Stimulated activated naive CD8-positive, alpha-beta T cell treated with anti-CD3 and anti-CD28 coated beads, Interleukin-15, amount 100 ng/mL, for 72 hours (primary cell): ENCODE measurements at regions not wholly inside any gene's neighbourhood (a gene's known extent, or its start where the extent isn't known, plus 50 kb on each side); places are given as distances from the start of the nearest gene placed in this dataset.

Experiments used
- ATAC-seq: fragments of 150-1000 bp; cut with Tn5 transposase; 2 replicates; pipeline ENCODE4 v1.10.0; 2021; ENCODE audit warnings: mild to moderate bottlenecking, moderate library complexity
- DNase-seq, 2 donors: peaks; one replicate each; pipeline ENCODE4 v3.0.0; 2021 to 2022
- H3K27ac Mint-ChIP-seq, 2 donors: one replicate each; pipeline ENCODE4 v1.8.0; 2022; ENCODE audit warnings: mild to moderate bottlenecking in 2 of 2, mixed read lengths in 2 of 2, moderate library complexity in 2 of 2
- H3K27me3 Mint-ChIP-seq: one replicate; pipeline ENCODE4 v1.8.0; 2022; ENCODE audit warnings: mixed read lengths
- H3K4me1 Mint-ChIP-seq: one replicate; pipeline ENCODE4 v1.8.0; 2022; ENCODE audit warnings: mild to moderate bottlenecking, mixed read lengths
- H3K4me3 Mint-ChIP-seq, 2 donors: one replicate each; pipeline ENCODE4 v1.8.0; 2022; ENCODE audit warnings: mild to moderate bottlenecking in 2 of 2, mixed read lengths in 2 of 2, moderate library complexity in 1 of 2
- H3K9me3 Mint-ChIP-seq, 2 donors: one replicate each; pipeline ENCODE4 v1.8.0; 2022; ENCODE audit warnings: mixed read lengths in 2 of 2

DNA sequence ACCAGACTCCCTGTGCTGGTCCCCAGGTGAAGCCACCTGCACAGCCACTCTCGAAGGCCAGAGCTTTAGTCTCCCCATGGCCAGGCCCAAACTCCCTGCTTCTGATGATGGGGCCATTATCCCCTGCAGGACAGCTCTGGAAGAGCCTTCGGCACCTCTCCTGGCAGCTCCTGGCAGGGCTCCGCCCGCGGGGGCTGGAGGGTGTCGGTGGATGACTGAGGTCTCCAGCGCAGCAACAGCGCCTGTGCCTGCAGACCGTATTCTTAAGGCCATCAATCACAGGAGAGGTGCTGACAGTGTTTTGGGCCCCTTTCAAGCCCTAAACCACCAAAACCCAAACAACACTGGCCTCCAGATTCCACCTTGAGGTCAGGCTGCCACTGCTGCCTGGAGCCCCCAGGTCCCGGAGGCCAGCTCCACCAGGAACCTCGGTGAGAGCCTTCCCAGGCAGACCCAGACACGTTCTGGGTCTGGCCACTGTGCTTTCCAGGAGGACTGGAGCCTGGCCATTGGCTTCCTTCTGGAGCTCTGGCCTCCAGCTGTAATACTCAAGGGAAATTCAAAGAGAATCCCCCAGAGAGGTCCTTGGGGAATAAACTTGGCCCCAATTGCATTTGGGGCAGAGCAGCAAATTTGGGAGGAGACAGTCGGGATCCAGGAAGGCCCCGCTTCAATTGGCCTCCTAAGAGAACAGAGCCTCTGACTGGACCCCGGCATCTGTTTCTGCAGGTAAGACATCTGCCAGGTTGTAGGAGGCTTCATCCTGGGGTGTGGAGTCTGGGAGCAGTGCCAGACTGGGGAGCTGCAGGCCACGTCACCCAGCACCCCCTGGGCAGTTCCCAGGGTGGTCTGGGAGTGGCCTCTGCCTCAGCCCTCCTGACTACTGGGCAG, 210.6 kb upstream of the RTL1 start:
- Mint-ChIP-seq H3K27ac (peak overlapping the region in 1 of 2 donors; percentile 29), H3K9me3 (no peaks in the 10 kb centered on the region), H3K27me3 (peaks cover 4% of the 10 kb centered on the region), H3K4me1 (peaks cover under 1% of the 10 kb centered on the region), H3K4me3 (no peak overlapping the region)
- no peak for DNase-seq
- no peak for ATAC-seq

DNA sequence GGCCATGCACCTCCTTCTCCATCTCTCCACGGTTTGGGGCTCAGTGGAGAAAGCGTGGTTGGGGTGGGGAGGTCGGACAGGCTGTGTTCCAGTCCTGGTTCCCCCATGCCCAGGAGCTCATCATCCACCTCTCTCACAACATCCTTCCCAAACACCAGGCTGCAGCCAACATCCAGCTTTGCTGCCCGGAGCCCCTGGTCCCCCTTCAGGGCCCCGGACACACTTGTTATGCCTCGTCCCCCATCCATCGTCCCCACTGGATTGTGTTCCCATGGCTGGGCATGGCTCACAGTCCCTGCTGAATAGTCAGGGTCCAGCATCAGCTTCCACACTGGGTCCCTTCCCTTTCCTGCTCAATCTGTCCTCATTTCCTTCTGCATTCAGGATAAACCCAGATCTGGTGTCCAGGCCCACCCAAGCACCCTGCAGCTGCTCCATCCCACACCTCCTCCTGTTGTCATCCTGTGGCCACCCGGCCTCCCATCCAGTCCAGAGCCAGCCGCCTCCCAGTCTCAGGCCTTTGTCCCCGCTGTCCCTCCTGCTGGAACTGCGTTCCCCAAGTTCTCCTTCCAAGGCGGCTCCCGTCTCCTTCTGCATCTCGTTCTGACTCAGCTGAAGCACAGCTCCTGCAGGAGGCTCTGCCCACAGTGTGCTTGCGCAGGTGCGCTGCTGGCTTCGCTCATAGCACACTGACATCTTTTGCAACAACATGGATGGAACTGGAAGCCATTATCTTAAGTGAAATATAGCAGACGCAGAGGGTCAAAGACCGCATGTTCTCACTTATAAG, 211.4 kb upstream of the RTL1 start:
- Mint-ChIP-seq H3K4me3 (no peak overlapping the region), H3K4me1 (peaks cover 7% of the 10 kb centered on the region), H3K27me3 (peaks cover 13% of the 10 kb centered on the region), H3K9me3 (no peaks in the 10 kb centered on the region), H3K27ac (no peak overlapping the region)
- DNase-seq (no peak), ATAC-seq (no peak)

DNA sequence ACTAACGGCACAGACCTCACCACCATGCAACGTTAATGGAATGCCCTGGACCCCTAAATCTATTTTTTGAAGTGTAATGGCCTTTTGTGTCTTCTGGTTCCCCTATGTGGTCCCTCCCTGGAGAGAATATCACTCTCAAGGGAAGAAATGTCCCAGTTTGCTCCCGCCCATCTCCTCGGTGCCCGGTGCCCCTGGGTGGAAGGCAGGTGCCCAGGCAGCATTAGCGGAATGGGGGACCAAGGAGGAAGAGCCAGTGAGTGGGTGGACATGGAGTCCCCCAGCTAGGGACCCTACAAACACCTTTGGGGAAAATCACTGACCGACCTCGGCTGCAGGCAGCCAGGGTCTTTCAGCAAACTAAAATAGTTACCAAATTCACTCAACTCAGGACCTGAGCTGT, 212.1 kb upstream of the RTL1 start:
- DNase-seq: no peak
- no peak overlapping the region for H3K27ac Mint-ChIP-seq
- H3K27me3 Mint-ChIP-seq: peaks cover 16% of the 10 kb centered on the region
- peaks cover 15% of the 10 kb centered on the region for H3K4me1 Mint-ChIP-seq
- H3K4me3 Mint-ChIP-seq: no peak overlapping the region
- ATAC-seq: no peak
- no peaks in the 10 kb centered on the region for H3K9me3 Mint-ChIP-seq

DNA sequence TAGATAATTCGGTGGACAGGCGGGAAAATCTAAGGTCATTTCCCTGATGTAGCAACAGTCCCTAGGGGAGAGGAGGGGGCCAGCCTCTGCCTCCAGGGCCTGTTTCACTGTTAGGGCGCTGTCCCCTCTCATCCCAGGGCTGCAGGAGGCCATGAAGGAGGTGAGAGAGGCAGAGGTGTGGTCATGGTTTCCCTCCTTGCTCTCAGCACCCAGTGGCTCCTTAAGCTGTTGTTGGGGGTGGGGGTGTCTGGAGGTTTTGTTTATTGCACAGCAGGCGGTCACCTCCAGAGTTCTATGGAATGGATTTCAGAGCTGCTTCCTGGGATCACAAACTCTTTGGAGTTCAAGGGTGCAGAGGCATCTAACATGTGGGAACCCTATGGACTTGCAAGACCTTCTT, 212.5 kb upstream of the RTL1 start:
- no peaks in the 10 kb centered on the region for H3K9me3 Mint-ChIP-seq
- H3K4me3 Mint-ChIP-seq: no peak overlapping the region
- H3K27me3 Mint-ChIP-seq: peaks cover 16% of the 10 kb centered on the region
- ATAC-seq (no peak), DNase-seq (no peak)
- H3K27ac Mint-ChIP-seq: no peak overlapping the region
- peaks cover 19% of the 10 kb centered on the region for H3K4me1 Mint-ChIP-seq

DNA sequence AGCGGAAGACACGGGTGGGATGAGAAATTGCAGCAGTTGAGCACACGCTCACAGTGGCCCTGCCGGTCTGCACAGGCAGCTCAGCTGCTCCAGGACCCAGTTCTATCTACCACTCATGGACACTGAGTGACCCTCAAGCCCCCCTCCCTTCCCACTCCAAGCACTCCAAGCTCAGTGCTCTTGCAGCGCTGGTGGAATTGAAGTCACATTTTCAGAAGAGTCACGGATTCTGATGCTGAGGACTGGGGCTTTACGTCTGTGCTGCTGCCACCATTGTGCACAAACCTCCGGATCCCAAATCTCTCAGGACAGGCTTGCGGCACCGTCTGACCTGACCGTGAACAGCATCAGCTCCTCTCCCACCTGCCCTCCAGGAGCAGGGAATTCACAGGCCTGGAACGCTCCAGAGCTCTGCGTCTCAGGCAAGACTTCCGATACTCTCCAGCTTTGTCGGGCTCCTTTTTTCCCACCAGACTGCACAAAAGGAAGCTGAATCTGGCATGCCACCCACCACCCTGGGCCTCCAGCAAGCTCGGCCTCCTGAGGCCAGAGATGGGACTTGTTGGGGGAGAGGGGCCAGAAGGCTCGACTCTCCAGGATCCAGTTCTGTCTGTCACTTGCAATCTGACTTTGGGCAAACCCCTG, 213.1 kb upstream of the RTL1 start:
- Mint-ChIP-seq H3K9me3 (no peaks in the 10 kb centered on the region), H3K4me3 (no peak overlapping the region), H3K4me1 (peaks cover 24% of the 10 kb centered on the region), H3K27me3 (peaks cover 16% of the 10 kb centered on the region), H3K27ac (no peak overlapping the region)
- ATAC-seq: no peak
- DNase-seq: no peak

DNA sequence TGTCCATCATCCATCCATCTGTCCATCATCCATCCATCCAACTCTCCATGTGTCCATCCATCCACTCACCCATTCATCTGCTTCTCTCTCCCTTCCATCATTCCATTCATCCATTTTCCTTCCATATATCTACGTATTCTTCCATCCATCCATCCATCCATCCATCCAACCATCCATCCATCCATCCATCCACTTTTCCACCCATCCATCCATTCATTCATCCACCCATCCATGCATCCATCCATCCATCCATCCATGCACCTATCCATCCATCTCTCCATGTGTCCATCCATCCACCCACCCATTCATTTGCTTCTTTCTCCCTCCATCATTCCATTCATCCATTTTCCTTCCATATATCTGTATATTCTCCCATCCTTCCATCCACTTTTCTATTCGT, 214.0 kb upstream of the RTL1 start:
- peaks cover 16% of the 10 kb centered on the region for H3K27me3 Mint-ChIP-seq
- H3K27ac Mint-ChIP-seq: no peak overlapping the region
- H3K4me1 Mint-ChIP-seq: peaks cover 25% of the 10 kb centered on the region
- DNase-seq (no peak), ATAC-seq (no peak)
- no peaks in the 10 kb centered on the region for H3K9me3 Mint-ChIP-seq
- H3K4me3 Mint-ChIP-seq: no peak overlapping the region

DNA sequence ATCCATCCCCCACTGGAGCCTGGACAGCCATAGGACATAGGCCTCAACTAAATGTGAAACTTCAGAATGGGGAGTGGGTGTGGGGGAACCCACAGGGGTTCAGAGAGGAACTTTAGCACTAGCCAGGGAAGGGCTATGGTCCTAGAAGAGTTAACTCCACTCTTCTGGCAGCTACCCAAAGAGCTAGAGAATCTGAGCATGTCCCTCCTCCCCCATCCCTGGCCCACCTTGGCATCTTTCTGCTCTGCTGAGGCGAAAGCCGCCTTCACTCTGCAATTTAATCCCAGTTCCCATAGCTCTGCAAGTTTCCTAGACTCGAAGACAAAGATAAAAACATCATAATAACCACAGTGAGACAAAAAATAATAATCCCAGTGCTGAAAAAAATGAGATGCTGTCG, 214.7 kb upstream of the RTL1 start:
- no peak overlapping the region for H3K4me3 Mint-ChIP-seq
- ATAC-seq (no peak), DNase-seq (no peak)
- H3K4me1 Mint-ChIP-seq: peaks cover 25% of the 10 kb centered on the region
- no peak overlapping the region for H3K27ac Mint-ChIP-seq
- H3K9me3 Mint-ChIP-seq: no peaks in the 10 kb centered on the region
- H3K27me3 Mint-ChIP-seq: peaks cover 16% of the 10 kb centered on the region

DNA sequence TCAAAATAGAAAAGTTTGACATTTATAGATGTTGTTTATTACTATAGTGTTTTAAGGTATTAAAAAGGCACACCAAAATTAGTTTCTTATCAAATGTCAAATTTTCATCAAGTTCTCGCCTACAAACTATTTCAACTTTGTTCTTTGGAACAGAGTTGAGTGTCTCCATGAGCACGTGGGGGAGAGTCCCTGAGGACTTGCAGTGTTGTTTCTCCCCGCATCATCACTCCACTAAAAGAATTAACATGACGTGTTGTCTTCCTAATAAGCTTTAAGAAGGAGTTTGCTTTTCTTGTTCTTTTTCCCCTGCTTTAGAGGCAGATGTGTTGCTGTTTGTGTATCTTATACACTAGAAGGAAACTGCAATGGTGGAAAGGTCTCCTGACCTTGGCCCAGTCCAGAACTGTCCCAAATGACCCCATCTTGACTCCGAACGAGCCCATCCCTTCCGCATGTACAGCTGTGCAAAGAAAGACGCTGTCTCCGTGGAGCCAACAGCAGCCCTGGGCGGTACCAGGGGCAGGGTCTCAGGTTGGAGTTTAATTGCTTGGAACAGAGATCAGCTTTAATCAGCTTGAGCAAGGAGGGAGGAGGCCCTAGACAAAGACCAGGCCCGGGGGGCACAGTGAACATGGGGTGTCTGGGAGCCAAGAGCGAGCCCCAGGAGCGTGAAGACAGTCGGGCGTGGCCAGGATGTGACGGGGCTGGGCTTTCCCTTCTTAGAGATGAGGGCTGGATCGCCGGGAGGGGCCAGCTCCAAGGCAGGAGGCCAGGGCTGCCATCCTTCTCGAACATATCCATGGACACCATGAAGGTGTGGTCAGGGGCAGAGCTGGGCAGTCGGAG, 215.4 kb upstream of the RTL1 start:
- no peak for DNase-seq
- Mint-ChIP-seq H3K27me3 (peaks cover 16% of the 10 kb centered on the region), H3K9me3 (no peaks in the 10 kb centered on the region), H3K27ac (no peak overlapping the region), H3K4me1 (peaks cover 25% of the 10 kb centered on the region), H3K4me3 (peak overlapping the region in 1 of 2 donors; percentile 7)
- ATAC-seq: no peak

DNA sequence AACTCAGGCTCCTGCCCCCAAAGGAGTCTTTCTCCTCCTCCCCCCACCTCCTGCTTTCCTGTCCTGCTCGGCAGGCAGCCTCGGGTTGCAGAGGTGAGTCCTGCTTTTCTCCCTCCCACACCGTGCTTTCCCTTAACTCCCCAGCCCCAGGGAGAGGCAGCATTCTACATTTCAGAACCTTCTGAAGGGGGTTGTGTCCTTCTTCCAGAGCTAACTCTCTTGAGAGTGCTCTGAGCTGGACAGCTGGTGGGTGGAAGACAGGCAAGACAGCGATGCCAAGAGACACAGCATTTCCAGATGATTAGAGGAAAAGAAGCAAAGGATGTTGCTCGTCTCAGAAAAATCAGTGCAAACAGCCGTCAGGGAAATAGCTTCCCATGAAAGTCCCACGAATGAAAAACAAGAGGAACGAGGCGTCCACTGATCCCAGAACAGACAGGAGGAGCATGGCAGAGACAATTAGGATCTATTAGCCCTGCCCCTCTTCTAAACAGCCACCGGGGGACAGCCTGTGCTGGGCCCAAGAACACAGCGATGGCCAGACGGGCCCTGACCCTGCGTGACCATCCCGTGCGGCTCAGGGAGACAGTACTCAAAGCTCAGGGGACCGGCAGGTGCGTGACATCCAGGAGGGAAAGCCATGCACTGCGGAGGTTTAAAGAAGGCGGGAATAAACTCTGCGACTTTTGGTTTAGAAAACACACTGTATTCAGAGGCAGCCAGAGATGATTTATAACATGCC, 216.5 kb upstream of the RTL1 start:
- Mint-ChIP-seq H3K4me3 (peak overlapping the region; percentile 71 to 76), H3K4me1 (peaks cover 25% of the 10 kb centered on the region), H3K27me3 (peaks cover 16% of the 10 kb centered on the region), H3K27ac (peak overlapping the region in 1 of 2 donors; percentile 82), H3K9me3 (no peaks in the 10 kb centered on the region)
- ATAC-seq (no peak), DNase-seq (no peak)

DNA sequence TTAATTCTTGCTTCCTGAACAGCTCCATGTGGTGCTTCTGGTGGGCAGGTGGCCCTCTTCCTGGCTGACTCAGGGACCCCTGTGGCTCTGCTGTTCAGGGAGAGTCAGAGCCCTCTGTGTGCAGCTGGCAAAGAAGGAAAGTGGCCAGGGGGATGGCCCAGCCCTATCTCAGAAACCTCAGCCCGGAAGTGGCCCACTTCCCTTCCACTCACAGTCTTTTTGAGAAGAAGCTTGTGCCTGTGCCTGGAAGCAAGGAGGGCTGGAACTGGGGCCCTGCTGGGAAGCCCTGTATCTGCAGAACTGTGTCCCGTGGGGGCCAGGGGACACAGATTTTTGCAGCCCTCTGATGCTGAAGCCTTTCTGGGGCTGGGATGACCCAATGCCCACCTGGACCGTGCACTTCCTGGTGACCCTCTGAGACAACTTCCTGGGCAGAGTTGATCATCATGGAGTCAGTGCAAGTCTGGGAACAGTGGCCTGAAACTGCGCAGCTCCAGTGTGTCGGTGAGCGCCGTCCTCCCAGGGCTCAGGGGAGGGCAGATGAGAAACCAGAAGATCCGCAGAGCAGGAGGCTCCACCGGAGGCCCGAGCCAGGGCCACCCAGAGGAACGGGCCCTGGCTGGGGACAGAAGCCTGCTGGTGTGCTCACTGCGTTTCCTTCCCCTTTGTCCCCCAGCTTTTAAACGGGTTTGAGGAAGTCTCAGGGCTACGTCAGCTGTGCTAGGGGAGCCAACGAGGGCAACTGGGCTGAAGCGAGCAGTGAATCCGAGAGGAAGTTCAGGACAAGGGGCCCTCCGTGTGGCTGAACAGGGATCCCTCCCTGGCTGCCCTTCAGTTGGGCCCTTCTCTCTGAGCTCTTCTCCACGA, 217.4 kb upstream of the RTL1 start:
- peak overlapping the region; percentile 95 to 96 for H3K27ac Mint-ChIP-seq
- ATAC-seq: peak; percentile 81

DNA sequence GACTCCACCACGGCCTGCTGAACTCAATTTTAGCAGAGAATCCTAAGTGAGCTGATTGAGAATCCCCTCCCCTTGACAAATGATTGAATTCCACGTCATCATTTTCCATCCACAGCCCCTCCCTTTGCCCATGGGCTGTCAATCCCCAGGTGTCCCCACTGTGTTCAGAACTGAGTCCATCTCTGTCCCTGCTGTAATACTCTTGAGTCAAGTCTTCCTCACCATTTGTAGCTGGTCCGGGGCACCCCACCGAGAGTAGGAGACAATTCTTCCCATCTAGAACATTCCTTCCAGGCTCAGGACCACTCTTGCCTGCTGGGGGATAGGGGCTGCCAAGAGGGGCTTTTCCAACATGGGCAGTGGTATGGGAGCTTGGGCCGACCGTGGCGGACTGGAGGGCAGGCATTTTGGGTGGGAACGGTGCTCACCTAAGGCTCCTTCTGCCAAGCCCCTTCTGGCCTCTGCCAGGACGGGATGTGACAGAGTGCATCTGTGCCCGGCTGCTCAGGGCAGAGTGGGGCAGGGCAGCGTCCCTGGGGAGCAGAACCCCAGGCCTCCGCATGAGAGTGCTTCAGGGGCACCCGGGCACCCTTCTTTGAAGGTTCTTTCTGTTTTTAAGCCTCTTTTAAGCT, 218.1 kb upstream of the RTL1 start:
- Mint-ChIP-seq H3K27me3 (peaks cover 16% of the 10 kb centered on the region), H3K27ac (peak overlapping the region; percentile 95 to 96), H3K4me1 (peaks cover 25% of the 10 kb centered on the region), H3K4me3 (peak overlapping the region; percentile 42 to 76), H3K9me3 (no peaks in the 10 kb centered on the region)
- DNase-seq (no peak), ATAC-seq (peak; percentile 5)

More for the DNA sequence above, 217.4 kb upstream of the RTL1 start:
- Mint-ChIP-seq H3K4me1 (peaks cover 25% of the 10 kb centered on the region), H3K4me3 (peak overlapping the region; percentile 71 to 76), H3K9me3 (no peaks in the 10 kb centered on the region), H3K27me3 (peaks cover 16% of the 10 kb centered on the region)
- peak; percentile 23 to 45 for DNase-seq

DNA sequence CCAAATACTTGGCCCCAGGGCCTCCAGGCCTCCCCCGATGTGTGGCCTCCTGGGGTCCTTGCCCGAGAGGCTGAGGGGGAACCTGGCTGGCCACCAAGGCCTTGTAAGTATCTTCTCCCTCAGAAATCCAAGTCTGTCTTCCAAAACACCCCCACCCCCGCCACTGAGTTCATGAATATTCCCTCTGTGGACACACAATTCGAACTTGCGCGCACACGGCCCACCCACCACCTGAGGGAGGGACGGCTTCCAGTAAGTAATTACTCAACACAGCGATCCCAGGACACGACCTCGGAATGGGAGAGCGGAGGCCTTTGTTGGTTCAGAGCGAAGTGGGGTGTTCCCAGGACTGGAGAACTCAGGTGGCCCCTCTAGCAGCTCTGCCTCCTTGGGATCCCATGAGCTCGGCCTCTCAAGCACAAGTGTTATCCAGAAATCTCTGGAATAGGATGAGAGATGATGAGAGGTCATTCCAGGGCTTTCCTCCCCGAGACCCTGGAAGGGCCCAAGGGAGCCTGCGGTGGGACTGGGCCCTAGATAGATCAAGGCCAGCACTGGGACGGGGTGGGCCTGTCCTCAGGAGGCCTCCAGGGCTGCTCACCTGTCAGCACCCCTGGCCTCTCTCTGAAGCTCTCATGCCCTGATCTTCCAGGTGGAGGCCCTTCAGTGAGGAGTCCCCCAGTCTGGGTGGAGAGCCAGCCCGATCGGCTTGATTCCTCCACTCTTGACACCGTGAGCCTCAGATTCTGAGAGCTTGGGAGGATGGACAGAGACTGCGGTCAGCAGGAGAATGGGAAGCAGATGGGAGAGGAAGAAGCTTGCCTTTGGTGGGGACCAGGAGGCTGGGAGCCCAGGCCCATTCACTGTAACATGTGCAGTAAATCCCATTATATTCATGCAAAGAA, 219.0 kb upstream of the RTL1 start:
- peaks cover 25% of the 10 kb centered on the region for H3K4me1 Mint-ChIP-seq
- ATAC-seq: no peak

More for the DNA sequence above, 219.0 kb upstream of the RTL1 start:
- DNase-seq: no peak
- Mint-ChIP-seq H3K27me3 (peaks cover 16% of the 10 kb centered on the region), H3K9me3 (no peaks in the 10 kb centered on the region), H3K4me3 (no peak overlapping the region), H3K27ac (no peak overlapping the region)
